Omental fat pad (tissue), 3 donors: ENCODE measurements at regions not wholly inside any gene's neighbourhood (a gene's known extent, or its start where the extent isn't known, plus 50 kb on each side); places are given as distances from the start of the nearest gene placed in this dataset.

Experiments
- ATAC-seq: fragments of 150-250 bp; one replicate; pipeline ENCODE4 v1.9.1; 2016; ENCODE audit warnings: mild to moderate bottlenecking, moderate library complexity; ENCODE audit not compliant: low FRiP score
- DNase-seq: peaks from one replicate; pipeline ENCODE4 v3.0.0-alpha.2; 2019; ENCODE audit warnings: low spot score
- CTCF ChIP-seq, 3 donors: fragments of 450-650 bp; IDR thresholded peaks; one replicate each; pipeline ENCODE4 v1.5.1; 2016 to 2017; ENCODE audit warnings: antibody characterized with exemption in 3 of 3, mild to moderate bottlenecking in 3 of 3, moderate library complexity in 2 of 3

GRCh38 chr4:134777606-134778005, 576.0 kb upstream of the PABPC4L start:
- ATAC-seq (no peak), DNase-seq (no peak)
- TF ChIP-seq CTCF (IDR thresholded peaks at IDR 0.05) = no peak

GRCh38 chr4:134773497-134774000, 572.0 kb upstream of the PABPC4L start:
- TF ChIP-seq CTCF (IDR thresholded peaks at IDR 0.05) = no peak
- DNase-seq (no peak), ATAC-seq (no peak)

DNA sequence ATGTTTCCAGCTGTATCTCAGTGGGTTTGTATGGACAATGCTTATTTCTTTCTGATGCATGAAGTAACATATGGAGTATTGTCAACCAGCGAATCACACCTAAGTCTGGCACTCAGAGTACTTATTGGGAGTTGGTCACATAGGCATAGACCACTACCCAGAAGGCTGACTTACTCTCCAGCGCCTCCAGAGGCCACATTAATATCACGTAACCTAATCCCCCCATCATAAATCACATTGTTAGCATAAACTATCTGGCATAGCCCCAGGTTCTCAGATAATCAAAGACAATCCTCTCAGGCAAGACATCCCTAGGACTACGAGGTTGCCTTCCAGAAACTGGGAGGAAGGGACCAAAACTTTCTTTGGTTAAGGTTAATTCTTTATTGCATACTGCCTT, 560.5 kb upstream of the PABPC4L start:
- TF ChIP-seq CTCF (IDR thresholded peaks at IDR 0.05) = no peak
- DNase-seq = no peak
- ATAC-seq = no peak

DNA sequence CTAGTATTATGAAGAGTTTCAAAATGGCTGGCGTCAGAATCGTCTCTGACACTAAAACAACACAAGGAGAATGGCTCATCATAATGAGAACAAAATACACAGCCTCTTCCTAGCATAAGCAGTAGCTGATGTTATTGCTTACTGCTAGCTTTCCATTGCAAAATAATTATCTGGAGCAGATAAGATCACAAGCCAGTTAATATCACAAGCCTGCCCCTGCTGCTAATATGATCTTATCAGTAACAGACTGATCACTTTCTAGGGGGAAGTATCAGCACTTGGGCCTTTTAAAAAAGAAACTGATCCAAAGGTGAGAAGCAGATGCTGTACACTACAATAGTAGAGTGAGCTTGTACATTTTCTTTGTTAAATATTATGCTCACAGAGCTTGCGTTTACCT, 554.8 kb upstream of the PABPC4L start:
- no peak for DNase-seq
- ATAC-seq = no peak
- TF ChIP-seq CTCF (IDR thresholded peaks at IDR 0.05) = no peak

- DNase-seq = no peak
- no peak for TF ChIP-seq CTCF (IDR thresholded peaks at IDR 0.05)
- no peak for ATAC-seq
These were observed 552.9 kb upstream of the PABPC4L start for GRCh38 chr4:134754301-134755019.

DNA sequence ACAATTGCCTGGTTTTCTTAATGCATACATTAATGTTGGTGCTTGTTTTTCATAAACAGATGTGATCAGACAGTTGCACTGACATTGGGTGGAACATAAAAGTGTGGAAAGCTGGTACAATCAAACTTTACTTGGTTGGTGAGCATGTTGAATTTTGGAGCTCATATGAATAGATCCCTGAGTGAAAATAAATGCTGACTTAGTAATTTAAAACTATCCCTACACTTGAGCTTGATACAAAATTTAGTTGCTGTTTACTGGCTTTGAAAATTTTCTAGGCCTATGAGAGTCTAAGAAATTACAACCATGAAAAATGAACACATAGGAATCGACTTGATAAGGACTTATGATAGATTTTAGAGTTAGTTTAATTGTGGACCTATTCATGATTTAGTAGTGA, 551.8 kb upstream of the PABPC4L start:
- DNase-seq (no peak), ATAC-seq (no peak)
- no peak for TF ChIP-seq CTCF (IDR thresholded peaks at IDR 0.05)

DNA sequence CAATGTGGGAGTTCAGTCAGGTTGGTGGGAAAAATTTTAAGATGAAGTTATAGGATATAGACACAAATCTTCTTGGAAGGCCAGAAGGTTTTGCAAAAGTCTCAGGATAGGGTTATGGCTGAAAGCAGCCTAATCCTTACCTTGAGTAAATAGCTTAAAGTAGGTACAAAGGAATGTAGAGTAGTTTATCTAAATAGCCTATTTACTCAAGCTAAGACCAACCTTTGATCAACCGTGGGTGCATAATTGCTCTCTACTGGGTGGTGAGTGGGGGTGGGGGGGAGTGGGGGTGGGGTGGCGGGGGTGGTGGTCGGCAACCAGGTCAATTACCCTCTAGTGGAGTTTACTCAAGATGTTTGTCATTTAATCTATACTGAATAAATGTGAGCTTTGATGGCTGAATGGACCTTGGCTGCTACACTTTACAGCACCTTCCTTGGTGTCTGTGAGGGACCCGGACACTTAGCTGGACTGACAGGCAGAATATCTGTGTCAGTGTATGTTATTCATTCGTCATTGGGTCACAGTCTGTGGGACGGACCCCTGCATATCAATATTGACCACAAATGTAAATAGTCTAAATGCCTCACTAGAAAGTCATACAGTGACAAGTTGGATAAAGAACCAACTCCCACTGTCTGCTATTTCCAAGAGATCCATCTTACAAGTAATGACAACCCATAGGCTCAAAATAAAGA, 545.7 kb upstream of the PABPC4L start:
- no peak for TF ChIP-seq CTCF (IDR thresholded peaks at IDR 0.05)
- DNase-seq (no peak), ATAC-seq (no peak)
